ENCODE measurements at regions not wholly inside any gene's neighbourhood (a gene's known extent, or its start where the extent isn't known, plus 50 kb on each side); places are given as distances from the start of the nearest gene placed in this dataset.
"Not testable (repeated sequence)": the region's sequence is repeated elsewhere in the genome, so short reads cannot be mapped to it uniquely, and the experiment has no call there.

- no peak for DNase-seq (ENCODE audit: low read depth, low spot score)
Measured at GRCh38 chr10:23869996-23870395, 338.9 kb upstream of the KIAA1217 start.

DNA sequence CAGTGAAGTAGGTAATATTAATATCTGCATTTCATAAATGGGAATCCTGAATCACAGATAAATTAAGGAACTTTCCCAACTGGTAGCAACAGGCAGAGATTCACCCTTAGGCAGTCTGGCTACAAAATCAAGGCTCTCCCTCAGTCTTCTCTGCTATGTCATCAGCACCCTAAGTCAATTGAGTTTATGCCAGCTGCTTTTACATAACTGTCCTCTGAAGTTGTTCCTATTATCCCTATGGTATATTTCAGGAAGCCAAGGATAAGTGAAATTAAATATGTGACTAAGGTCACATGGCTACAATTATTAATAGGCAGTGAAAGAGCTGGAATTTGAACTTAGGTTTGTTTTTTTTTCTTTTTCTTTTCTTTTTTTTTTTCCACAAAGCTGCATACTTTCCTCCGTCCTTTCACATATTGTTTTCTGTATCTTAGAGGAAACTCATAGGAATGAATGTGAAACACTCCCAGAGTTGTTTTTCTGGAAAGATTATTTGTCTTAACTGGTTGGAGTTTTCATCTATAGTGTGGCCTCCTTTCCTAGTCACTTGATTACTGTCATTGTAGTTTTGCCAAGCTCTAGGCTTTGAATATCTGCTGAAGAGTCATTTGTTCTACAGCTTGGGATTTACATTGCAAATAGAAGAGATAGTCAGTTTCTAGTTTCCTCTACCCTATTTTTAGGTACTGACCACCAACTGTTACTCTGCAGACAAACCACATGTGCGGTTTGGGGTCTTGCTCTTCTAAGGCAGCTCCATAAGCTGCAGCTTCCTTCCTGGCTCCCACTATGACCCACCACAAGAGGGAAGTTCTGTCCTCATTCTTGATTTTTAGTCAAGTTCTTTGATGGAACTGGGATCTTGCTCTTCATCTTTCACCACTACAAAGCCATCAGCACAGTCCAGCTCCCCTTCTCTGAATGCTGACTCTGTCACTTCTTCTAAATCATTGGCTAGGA is 338.0 kb upstream of the KIAA1217 start:
- no peak for DNase-seq (ENCODE audit: low read depth, low spot score)

DNA sequence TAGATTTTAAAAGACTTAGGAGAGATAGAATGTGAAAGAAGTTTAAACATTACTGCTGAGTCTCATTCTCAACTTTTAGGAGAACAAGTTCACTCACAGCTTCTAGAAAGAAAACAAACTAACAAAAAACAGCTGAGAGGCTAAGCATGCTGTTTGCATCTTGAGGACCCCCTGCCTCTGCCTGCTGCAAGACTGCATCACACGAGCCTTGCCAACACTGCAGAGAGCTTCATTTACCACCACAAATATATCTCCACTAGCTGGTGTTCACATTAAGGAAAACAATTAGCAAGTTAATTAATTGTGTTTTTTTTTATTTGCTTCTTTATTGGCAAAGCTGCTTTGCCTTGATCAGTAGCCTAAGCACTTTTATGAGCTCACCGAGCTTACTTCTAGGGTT is 336.6 kb upstream of the KIAA1217 start:
- no peak for DNase-seq (ENCODE audit: low read depth, low spot score)

DNA sequence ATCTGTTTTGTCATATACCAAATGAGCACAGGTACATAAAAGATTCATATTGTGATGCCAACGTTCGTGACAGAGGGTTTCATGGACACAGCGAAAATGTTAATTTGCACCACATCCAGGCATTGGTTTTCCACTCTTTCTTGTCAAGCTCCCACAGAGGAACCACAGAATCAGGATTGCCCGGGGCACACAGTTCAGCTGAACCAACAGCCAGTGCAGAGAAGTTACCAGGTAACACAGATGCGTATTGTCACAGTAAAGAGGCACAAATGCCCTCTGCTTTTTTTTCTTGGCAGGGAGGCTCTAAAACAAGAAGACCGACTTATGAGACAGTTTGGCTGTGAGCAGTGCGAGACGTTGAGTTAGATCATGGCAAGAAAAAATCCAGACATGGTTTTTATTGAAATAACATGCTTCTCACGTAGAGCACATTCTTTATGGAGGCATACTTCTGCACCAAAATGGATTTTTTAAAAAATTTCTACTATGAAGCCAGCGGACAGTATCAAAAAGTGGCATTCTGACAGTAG is 331.1 kb upstream of the KIAA1217 start:
- no peak for DNase-seq (ENCODE audit: low read depth, low spot score)

- no peak for DNase-seq (ENCODE audit: low read depth, low spot score)
Measured at GRCh38 chr10:23884670-23885069, 324.3 kb upstream of the KIAA1217 start.

- no peak for DNase-seq (ENCODE audit: low read depth, low spot score)
Measured at GRCh38 chr10:23885853-23886252, 323.1 kb upstream of the KIAA1217 start.

- no peak for DNase-seq (ENCODE audit: low read depth, low spot score)
Measured at GRCh38 chr10:23886355-23886754, 322.6 kb upstream of the KIAA1217 start.

DNA sequence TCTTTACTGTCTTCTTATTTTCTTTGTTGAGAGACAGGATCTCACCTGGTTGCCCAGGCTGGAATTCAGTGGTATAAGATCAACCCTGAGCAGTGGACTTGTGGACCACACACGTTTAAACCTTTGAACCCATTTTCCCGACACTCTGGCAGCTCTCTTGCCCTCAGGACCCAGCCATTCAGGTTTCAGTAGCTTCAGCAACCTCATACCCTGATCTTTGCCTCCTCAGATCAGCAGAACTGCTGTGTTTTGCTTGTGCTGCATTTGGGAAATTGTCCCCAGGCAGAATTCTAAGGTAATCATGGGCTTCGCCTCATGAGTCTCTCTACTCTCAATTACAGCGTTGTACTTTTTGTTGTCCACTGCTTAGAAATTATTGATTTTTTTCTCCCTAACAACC is 317.6 kb upstream of the KIAA1217 start:
- DNase-seq (ENCODE audit: low read depth, low spot score) = no peak

DNA sequence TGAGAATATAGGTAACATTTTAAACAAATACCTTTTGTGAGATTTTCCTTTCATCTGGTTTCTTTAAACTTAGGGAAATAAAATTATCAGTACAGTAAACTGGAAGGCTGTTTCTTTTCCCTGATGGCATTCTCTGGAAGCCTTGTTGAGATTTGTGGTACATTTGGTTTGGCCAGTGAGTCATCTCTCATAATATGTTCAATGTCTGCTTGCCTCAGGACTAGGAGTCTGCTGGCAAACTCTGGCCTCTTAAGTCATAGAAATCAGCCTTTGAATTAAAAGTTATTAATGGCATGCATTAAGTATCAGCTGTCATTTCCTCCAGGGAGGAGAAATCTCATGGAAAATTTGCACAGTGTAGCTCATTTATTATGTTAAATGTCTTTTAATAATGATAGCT is 316.6 kb upstream of the KIAA1217 start:
- no peak for DNase-seq (ENCODE audit: low read depth, low spot score)

DNA sequence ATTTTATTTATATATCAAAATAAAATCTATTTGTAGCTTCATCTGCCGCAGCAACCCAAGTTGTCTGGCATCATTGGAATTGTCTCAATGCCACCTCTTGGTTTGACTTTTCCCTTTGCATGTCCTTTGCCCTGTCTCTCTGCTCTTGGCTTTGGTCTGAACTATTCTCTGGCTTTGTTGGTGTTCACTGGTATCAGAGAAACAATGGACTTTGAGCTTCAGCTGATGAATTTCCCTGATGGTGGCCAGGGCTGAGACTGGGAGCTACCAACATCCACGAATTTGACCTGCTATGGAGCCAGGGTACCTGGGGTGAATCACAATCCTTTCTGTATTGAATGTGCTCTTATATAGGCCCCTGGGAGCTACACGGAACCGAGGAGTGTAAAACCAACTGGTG is 311.7 kb upstream of the KIAA1217 start:
- no peak for DNase-seq (ENCODE audit: low read depth, low spot score)

GRCh38 chr10:23897861-23898260 is 311.1 kb upstream of the KIAA1217 start:
- DNase-seq (ENCODE audit: low read depth, low spot score) = no peak

GRCh38 chr10:23899166-23899565 is 309.8 kb upstream of the KIAA1217 start:
- no peak for DNase-seq (ENCODE audit: low read depth, low spot score)

- no peak for DNase-seq (ENCODE audit: low read depth, low spot score)
Measured at GRCh38 chr10:23910291-23910690, 298.6 kb upstream of the KIAA1217 start.

DNA sequence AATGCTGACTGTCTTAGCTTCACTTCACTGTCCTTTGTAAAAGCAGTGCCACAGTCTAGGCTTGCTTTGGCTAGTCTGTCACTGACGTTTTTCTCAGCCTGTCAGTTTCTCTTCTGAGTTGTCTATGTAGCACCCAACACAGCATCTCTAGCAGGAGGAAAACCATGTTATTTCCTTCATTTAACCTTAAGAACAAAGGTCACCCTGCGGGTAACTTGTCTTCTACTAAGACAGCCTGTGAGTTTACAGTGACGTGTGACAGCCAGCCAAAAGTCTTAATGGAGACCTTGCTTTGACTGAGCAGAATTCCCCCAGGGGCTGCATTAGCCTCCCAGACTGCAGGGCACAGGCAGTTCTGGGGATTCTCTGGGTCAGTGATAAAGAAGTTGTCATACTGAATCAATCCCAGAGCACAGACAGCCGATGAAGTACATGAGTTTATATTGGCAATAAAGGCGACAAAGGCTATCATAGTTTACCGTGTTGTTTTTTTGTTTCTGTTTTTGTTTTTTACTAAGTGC is 296.0 kb upstream of the KIAA1217 start:
- no peak for DNase-seq (ENCODE audit: low read depth, low spot score)

GRCh38 chr10:23914641-23915040 is 294.3 kb upstream of the KIAA1217 start:
- no peak for DNase-seq (ENCODE audit: low read depth, low spot score)

- DNase-seq (ENCODE audit: low read depth, low spot score) = no peak
Measured at GRCh38 chr10:23917251-23917840, 291.6 kb upstream of the KIAA1217 start.

GRCh38 chr10:23918090-23918723 is 290.7 kb upstream of the KIAA1217 start:
- DNase-seq (ENCODE audit: low read depth, low spot score) = no peak

- DNase-seq (ENCODE audit: low read depth, low spot score) = peak; percentile 45
Measured at GRCh38 chr10:23918839-23919238, 290.1 kb upstream of the KIAA1217 start.

DNA sequence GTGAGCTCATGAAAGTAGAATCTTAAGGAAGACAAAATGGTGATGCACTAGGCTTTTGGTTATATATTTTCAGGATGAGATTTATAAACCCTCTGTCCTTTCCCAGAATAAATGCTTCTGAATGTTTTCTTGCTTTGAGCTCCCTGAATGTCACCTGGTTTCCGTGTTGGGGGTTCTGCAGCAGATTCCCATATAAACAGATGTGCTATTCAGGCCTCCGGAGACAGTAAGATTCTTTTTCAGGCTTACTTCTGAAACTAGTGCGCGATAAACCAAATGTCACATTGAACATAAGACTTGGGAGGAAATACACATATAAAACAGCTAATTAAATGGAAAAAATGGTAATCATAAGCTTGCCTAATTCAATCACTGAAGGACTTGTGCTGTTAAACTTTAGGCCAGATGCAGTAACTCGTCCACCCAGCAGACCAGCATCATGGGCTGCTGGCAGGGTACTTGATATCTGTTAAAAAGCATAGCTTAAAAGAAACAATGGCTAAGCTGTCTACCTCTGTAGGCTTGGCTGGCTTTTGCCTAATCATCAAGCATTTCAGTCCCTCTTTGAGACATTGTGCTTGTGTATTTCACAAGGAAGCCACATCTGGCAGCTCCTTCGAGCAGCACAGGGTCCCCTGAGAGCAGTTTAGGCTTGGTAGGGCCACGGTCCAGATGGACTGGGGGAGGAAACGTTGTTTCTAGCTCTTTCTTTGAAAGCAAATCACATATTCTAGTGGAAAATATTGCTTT is 281.2 kb upstream of the KIAA1217 start:
- DNase-seq (ENCODE audit: low read depth, low spot score) = no peak

GRCh38 chr10:23934023-23934422 is 274.9 kb upstream of the KIAA1217 start:
- not testable (repeated sequence) for DNase-seq (ENCODE audit: low read depth, low spot score)

- no peak for DNase-seq (ENCODE audit: low read depth, low spot score)
Measured at GRCh38 chr10:23945845-23946244, 263.1 kb upstream of the KIAA1217 start.

All from iPS DF 19.7 (cell line).